Peyer's patch (tissue), 4 donors: ENCODE measurements at regions not wholly inside any gene's neighbourhood (a gene's known extent, or its start where the extent isn't known, plus 50 kb on each side); places are given as distances from the start of the nearest gene placed in this dataset.

Experiments used
- DNase-seq, 3 donors: peaks; one replicate each; pipeline ENCODE4 v3.0.0-alpha.2; 2017 to 2019
- H3K27ac ChIP-seq, 4 donors: fragments of 200-600 bp; sonication (generic); one replicate each; pipeline ENCODE4 v1.5.1; 2016 to 2019
- H3K27me3 ChIP-seq, 2 donors: fragments of 200-600 bp; sonication (generic); one replicate each; pipeline ENCODE4 v1.5.1; 2019
- H3K36me3 ChIP-seq, 3 donors: fragments of 200-600 bp; sonication (generic); one replicate each; pipeline ENCODE4 v1.5.1; 2016 to 2019
- H3K4me1 ChIP-seq, 4 donors: fragments of 200-600 bp; sonication (generic); one replicate each; pipeline ENCODE4 v1.5.1; 2016 to 2019
- H3K4me3 ChIP-seq, 4 donors: fragments of 200-600 bp; sonication (generic); 1 replicate in 3 of 4; 2 replicates in 1 of 4; pipeline ENCODE4 v1.5.1; 2016 to 2019; ENCODE audit warnings: mild to moderate bottlenecking in 1 of 4
- H3K9me3 ChIP-seq, 4 donors: fragments of 200-600 bp; sonication (generic); one replicate each; pipeline ENCODE4 v1.5.1; 2016 to 2019; ENCODE audit warnings: mild to moderate bottlenecking in 1 of 4
- POLR2A ChIP-seq, 2 donors: fragments of 450-650 bp; IDR thresholded peaks; one replicate each; pipeline ENCODE4 v1.5.1; 2017; ENCODE audit warnings: antibody characterized with exemption in 2 of 2, mild to moderate bottlenecking in 2 of 2, moderate library complexity in 2 of 2
- TF ChIP-seq, protein P1 (sequence below), 6 experiments: fragments of 450-650 bp in 4 of 6; fragments of 200-600 bp in 2 of 6; sonication (generic) in 1 of 6; IDR thresholded peaks; one replicate each; pipeline ENCODE4 v1.5.1; 2017 to 2019; ENCODE audit warnings: antibody characterized with exemption in 6 of 6, mild to moderate bottlenecking in 3 of 6, moderate library complexity in 1 of 6

DNA sequence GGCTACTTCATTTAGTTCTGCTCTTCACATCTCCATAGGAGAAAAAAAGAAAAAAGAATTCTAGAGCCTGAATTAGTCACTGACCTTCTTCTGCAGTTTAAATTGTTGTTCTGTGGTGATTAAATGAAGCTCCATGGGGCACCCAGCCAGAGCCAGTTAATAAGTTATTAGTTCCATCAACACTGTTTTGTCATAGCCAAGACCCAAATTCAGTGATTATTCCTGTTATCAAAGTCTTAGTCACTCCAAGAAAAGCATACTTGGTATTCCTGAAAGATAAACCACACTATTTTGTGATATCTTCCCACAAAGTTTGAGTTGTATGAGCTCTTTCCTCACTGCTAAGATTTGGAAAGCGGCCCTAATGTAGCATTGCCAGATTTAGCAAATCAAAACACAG, 134.8 kb upstream of the RGMB start:
- Histone ChIP-seq H3K27ac (no peak overlapping the region), H3K27me3 (no peaks in the 10 kb centered on the region), H3K36me3 (no peaks in the 10 kb centered on the region), H3K9me3 (no peaks in the 10 kb centered on the region), H3K4me3 (no peak overlapping the region), H3K4me1 (no peaks in the 10 kb centered on the region)
- DNase-seq = no peak
- TF ChIP-seq POLR2A (IDR thresholded peaks at IDR 0.05) = no peak
- TF ChIP-seq, protein P1, sequence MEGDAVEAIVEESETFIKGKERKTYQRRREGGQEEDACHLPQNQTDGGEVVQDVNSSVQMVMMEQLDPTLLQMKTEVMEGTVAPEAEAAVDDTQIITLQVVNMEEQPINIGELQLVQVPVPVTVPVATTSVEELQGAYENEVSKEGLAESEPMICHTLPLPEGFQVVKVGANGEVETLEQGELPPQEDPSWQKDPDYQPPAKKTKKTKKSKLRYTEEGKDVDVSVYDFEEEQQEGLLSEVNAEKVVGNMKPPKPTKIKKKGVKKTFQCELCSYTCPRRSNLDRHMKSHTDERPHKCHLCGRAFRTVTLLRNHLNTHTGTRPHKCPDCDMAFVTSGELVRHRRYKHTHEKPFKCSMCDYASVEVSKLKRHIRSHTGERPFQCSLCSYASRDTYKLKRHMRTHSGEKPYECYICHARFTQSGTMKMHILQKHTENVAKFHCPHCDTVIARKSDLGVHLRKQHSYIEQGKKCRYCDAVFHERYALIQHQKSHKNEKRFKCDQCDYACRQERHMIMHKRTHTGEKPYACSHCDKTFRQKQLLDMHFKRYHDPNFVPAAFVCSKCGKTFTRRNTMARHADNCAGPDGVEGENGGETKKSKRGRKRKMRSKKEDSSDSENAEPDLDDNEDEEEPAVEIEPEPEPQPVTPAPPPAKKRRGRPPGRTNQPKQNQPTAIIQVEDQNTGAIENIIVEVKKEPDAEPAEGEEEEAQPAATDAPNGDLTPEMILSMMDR (IDR thresholded peaks at IDR 0.05) = no peak

DNA sequence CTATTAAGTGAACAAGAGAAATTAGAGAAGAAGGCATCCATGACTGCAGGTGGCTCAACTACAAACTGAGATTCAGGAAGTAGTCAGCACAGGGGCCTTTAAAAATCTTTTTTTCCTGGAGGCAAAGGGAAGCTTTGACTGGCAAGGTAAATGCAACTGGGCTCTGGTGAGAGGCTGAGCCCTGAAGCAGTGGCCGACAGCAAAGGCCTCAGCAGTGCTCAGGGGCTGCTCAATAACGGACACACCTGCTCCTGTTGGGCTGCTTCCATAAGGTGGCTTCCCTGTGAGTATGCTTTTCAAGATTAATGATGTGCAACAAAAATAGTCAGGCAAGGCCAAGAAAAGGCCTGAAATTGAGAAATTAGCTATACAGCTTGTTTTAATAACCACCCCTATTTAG, 134.2 kb upstream of the RGMB start:
- no peak for TF ChIP-seq POLR2A (IDR thresholded peaks at IDR 0.05)
- TF ChIP-seq, protein P1 (IDR thresholded peaks at IDR 0.05) = no peak
- Histone ChIP-seq H3K4me1 (no peaks in the 10 kb centered on the region), H3K27me3 (no peaks in the 10 kb centered on the region), H3K4me3 (no peak overlapping the region), H3K9me3 (no peaks in the 10 kb centered on the region), H3K27ac (no peak overlapping the region), H3K36me3 (no peaks in the 10 kb centered on the region)
- DNase-seq = no peak

DNA sequence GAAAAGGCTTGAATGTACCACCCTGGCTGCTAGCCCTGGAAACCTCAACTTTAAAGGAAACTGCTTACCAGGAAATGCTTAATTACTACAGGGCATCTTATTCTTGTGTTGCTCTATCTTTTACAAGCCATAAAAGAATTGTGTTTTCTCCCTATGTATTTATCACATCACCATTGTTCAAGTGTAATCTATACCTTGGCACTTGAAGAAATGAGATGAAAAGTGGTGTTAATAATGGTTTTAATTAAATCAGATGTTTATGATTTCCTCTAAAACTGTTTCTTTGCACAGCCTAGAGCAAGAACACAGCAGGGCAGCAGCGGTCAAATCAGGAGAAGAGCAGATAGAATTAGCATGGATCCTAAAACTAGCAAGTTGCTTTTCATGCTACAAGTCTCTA, 131.8 kb upstream of the RGMB start:
- H3K27ac ChIP-seq = no peak overlapping the region

DNA sequence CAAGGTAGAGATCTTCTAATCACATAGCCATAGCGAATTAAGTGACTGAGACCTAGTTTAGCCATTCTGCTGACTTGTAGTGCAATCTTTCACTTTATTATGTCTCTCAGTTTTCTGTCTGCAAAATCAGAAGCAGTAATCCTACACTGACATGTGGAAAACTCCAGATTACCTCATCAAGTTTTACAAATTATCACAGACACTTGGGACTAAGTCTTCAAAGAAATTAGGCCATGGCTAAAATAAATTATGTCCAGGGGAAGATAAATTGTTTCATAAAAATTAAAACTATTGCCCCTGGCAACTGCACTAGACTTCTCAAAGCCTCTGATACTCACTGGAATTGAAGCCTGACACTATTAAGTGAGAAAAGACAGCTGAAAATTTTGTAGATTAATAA, 129.9 kb upstream of the RGMB start:
- Histone ChIP-seq H3K4me1 (no peaks in the 10 kb centered on the region), H3K36me3 (no peaks in the 10 kb centered on the region), H3K27ac (no peak overlapping the region), H3K4me3 (no peak overlapping the region), H3K9me3 (no peaks in the 10 kb centered on the region), H3K27me3 (no peaks in the 10 kb centered on the region)
- no peak for DNase-seq
- TF ChIP-seq, protein P1 (IDR thresholded peaks at IDR 0.05) = no peak
- TF ChIP-seq POLR2A (IDR thresholded peaks at IDR 0.05) = no peak

More for the DNA sequence above, 131.8 kb upstream of the RGMB start:
- H3K36me3 ChIP-seq = no peaks in the 10 kb centered on the region
- H3K4me3 ChIP-seq = no peak overlapping the region
- H3K27me3 ChIP-seq = no peaks in the 10 kb centered on the region
- H3K9me3 ChIP-seq = no peaks in the 10 kb centered on the region
- DNase-seq = no peak
- no peaks in the 10 kb centered on the region for H3K4me1 ChIP-seq
- TF ChIP-seq POLR2A (IDR thresholded peaks at IDR 0.05) = no peak
- TF ChIP-seq, protein P1 (IDR thresholded peaks at IDR 0.05) = no peak

DNA sequence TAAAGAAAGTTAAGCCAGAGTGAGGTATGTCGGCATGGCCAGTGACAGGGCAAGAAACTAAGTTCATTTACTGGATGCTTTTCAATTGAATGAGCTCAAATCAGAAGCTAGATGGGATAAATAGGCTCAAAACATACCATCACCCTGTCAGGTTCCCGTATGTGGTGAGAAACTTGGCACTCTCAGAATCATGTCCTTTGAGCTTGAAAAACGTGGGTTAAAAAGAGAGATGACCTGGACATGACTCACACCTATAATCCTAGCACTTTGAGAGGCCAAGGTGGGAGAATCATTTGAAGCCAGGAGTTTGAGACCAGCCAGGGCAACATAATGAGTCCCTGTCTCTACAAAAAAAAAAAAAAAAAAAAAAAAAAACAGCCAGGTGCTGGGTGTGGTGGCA, 121.7 kb upstream of the RGMB start:
- no peak for TF ChIP-seq POLR2A (IDR thresholded peaks at IDR 0.05)
- TF ChIP-seq, protein P1 (IDR thresholded peaks at IDR 0.05) = no peak
- no peaks in the 10 kb centered on the region for H3K27me3 ChIP-seq
- no peak for DNase-seq
- no peaks in the 10 kb centered on the region for H3K4me1 ChIP-seq
- no peak overlapping the region for H3K27ac ChIP-seq
- no peaks in the 10 kb centered on the region for H3K9me3 ChIP-seq
- no peak overlapping the region for H3K4me3 ChIP-seq
- no peaks in the 10 kb centered on the region for H3K36me3 ChIP-seq

DNA sequence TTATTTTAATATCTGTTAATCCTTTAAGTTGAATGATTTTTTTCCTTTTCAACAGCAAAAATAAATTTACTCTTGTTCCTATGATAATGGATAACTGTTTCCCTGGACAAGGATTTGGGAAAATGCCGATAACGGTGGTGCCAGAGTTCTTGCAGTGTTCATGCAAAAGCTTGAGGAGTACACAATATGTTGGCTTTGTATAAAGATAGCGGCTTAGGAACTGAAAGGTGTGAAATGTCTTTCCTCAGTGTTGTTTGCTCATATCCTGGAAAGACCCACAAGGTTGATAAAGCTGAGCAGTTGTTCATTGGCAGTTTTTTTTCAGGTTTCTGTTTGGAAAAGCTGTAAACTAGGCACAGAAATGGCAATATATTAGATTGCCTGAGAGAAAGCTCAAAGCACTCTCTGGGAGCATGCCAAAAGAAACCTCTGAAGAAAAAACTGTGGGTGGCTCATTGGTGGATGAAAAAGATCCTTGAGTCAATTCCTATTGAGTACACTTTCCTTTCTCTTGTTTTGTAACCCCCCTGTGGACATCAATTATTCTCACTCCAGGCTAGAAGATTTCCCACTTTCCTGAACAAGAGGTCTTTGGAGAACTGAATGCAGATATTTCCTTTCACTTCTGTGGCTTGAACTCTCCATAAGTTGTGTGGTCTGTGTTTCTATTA, 117.2 kb upstream of the RGMB start:
- H3K4me1 ChIP-seq = no peaks in the 10 kb centered on the region
- no peak overlapping the region for H3K27ac ChIP-seq
- H3K27me3 ChIP-seq = no peaks in the 10 kb centered on the region
- no peak overlapping the region for H3K4me3 ChIP-seq
- no peaks in the 10 kb centered on the region for H3K36me3 ChIP-seq
- H3K9me3 ChIP-seq = no peaks in the 10 kb centered on the region
- TF ChIP-seq, protein P1 (IDR thresholded peaks at IDR 0.05) = no peak
- TF ChIP-seq POLR2A (IDR thresholded peaks at IDR 0.05) = no peak
- DNase-seq = no peak
